Pancreas (tissue), 10 donors: ENCODE measurements at regions not wholly inside any gene's neighbourhood (a gene's known extent, or its start where the extent isn't known, plus 50 kb on each side); places are given as distances from the start of the nearest gene placed in this dataset.

Source experiments
- ATAC-seq, 4 donors: fragments of 200-7000 bp; cut with Tn5 transposase; one replicate each; pipeline versions ENCODE4 v1.8.0 to v1.9.1; 2020; ENCODE audit warnings: mild to moderate bottlenecking in 4 of 4, moderate library complexity in 4 of 4
- DNase-seq, 6 donors: peaks; one replicate each; pipeline ENCODE4 v3.0.0-alpha.2; 2020
- FAIRE-seq: peaks from 2 replicates; lab custom pipeline; 2012; peaks lifted over from hg19 to GRCh38; lab: Jason Lieb, UNC
- H3K27ac ChIP-seq, 4 donors: fragments of 200-600 bp; sonication (generic); 1 replicate in 3 of 4; 2 replicates in 1 of 4; pipeline versions ENCODE4 v1.5.0 to v1.8.0; 2020
- H3K27me3 ChIP-seq, 4 donors: fragments of 200-600 bp; one replicate each; pipeline ENCODE4 v1.8.0; 2021
- H3K36me3 ChIP-seq, 3 donors: fragments of 200-600 bp; sonication (generic) in 1 of 3; one replicate each; pipeline versions ENCODE4 v1.5.0 to v1.8.0; 2020 to 2021
- H3K4me1 ChIP-seq, 3 donors: fragments of 200-600 bp; one replicate each; pipeline ENCODE4 v1.8.0; 2021
- H3K4me3 ChIP-seq, 4 donors: fragments of 200-600 bp; sonication (generic) in 2 of 4; one replicate each; pipeline versions ENCODE4 v1.5.0 to v1.8.0; 2020 to 2021
- H3K9me3 ChIP-seq, 4 donors: fragments of 200-600 bp; one replicate each; pipeline ENCODE4 v1.8.0; 2021
- CTCF ChIP-seq, 4 donors: fragments of 200-600 bp; sonication (generic) in 3 of 4; IDR thresholded peaks; one replicate each; pipeline versions ENCODE4 v1.5.0 to v1.8.0; 2021; ENCODE audit warnings: antibody characterized with exemption in 4 of 4
- WGBS, 2 donors: extraction: QIAGEN DNeasy Blood & Tissue Kit; methylation state at CpG; one replicate each; pipeline ENCODE4 v1.1.7; 2013; 5-methylcytosine and 5-hydroxymethylcytosine counted together
- intact Hi-C, 3 donors: fragments of 100-400 bp; cut with DNase I; formaldehyde crosslinking; loops; one replicate each; pipeline versions ENCODE4 v1.11.1 to v1.14.2; 2022
- donor health status: healthy with polysubstance abuse.
- donor health status: DM: no; HTN: no; CAD: no; lungs with moderate emphysema.
- donor health status: DM: no; HTN: no; CAD: no.
- donor health status: control.
- donor health status: control.
- donor health status: Bipolar disorder and iron deficiency.
- donor health status: DM: yes; HTN: yes; CAD: no.
- donor health status: DM: no; HTN: no; CAD: no.
- donor health status: DM: no; HTN: no; CAD: no.
- donor health status: DM: yes; HTN: yes; CAD: no.

- no peak for FAIRE-seq
- Histone ChIP-seq H3K27ac (no peak overlapping the region), H3K27me3 (peaks cover 0 to 8% (median 3%) of the 10 kb centered on the region in 4 donors), H3K4me1 (no peaks in the 10 kb centered on the region), H3K4me3 (no peak overlapping the region), H3K9me3 (no peaks in the 10 kb centered on the region), H3K36me3 (no peaks in the 10 kb centered on the region)
- no peak for TF ChIP-seq CTCF (IDR thresholded peaks at IDR 0.05)
- WGBS, 2 donors = 36 to 48% methylated on average over 2 of the region's 2 CpGs
- intact Hi-C loops = no loop called here
- ATAC-seq = no peak
- DNase-seq = no peak
Observed at GRCh38 chr16:86637744-86638143, 59.4 kb downstream of the FOXL1 start.

GRCh38 chr16:86638642-86639041 is 60.3 kb downstream of the FOXL1 start:
- FAIRE-seq = no peak
- no peaks in the 10 kb centered on the region for H3K36me3 ChIP-seq
- H3K4me3 ChIP-seq = no peak overlapping the region
- no peak overlapping the region for H3K27ac ChIP-seq
- ATAC-seq = no peak
- H3K4me1 ChIP-seq = no peaks in the 10 kb centered on the region
- H3K27me3 ChIP-seq = peaks cover 0 to 5% (median 1%) of the 10 kb centered on the region in 4 donors
- DNase-seq = no peak
- 59 to 65% methylated on average over 10 of the region's 10 CpGs for WGBS, 2 donors
- TF ChIP-seq CTCF (IDR thresholded peaks at IDR 0.05) = no peak
- intact Hi-C loops = no loop called here
- no peaks in the 10 kb centered on the region for H3K9me3 ChIP-seq

DNA sequence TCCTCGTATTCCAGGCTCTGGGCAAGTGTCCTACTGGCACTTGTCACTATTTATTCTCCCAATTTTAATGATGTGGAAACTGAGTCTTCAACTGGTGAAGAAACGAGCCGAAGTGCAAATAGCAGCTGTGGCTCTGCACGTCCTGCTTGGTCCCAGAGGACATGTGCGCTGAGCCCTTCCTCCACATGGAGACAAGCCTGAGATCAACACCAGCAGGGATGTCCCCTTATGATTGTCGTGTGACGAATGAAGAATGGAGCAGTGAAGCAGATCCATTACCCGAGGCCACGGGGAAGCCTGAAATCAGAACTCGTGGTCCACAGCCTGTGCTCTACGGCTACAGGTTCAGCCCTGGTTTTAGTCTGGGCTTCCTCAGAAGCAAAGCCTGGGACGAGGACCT is 61.0 kb downstream of the FOXL1 start:
- no peak for DNase-seq

GRCh38 chr16:86640265-86640843 is 62.0 kb downstream of the FOXL1 start:
- no peak for TF ChIP-seq CTCF (IDR thresholded peaks at IDR 0.05)
- Histone ChIP-seq H3K4me3 (no peak overlapping the region), H3K9me3 (no peaks in the 10 kb centered on the region), H3K4me1 (no peaks in the 10 kb centered on the region), H3K36me3 (no peaks in the 10 kb centered on the region), H3K27me3 (no peaks in the 10 kb centered on the region), H3K27ac (no peak overlapping the region)
- FAIRE-seq (no peak), DNase-seq (no peak), ATAC-seq (no peak)
- WGBS, 2 donors = 51 to 53% methylated on average over 13 of the region's 13 CpGs
- intact Hi-C loops = no loop called here

More for the DNA sequence above, 61.0 kb downstream of the FOXL1 start:
- Histone ChIP-seq H3K9me3 (no peaks in the 10 kb centered on the region), H3K36me3 (no peaks in the 10 kb centered on the region), H3K4me3 (no peak overlapping the region), H3K4me1 (no peaks in the 10 kb centered on the region), H3K27me3 (no peaks in the 10 kb centered on the region), H3K27ac (no peak overlapping the region)
- no peak for TF ChIP-seq CTCF (IDR thresholded peaks at IDR 0.05)
- FAIRE-seq (no peak), ATAC-seq (no peak)
- intact Hi-C loops = no loop called here
- 66 to 77% methylated on average over 12 of the region's 12 CpGs for WGBS, 2 donors

DNA sequence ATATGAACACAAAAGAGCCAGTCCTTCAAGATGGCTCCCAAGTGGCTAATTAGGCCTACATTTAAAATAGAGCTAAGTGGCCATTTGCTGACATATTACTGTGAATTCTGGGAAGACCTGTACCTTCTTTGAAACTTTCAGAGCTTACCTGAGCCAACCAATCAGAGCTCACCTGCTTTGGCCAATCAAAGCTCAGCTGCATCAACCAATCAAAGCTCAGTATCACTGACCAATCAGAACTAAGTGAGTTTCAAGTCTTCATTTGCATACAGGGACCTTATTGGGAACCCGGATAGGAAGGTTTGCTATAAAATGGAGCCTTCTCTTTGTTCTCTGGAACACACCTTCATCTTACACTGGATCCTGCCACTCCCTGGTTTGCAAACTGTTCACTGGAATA is 63.7 kb downstream of the FOXL1 start:
- H3K27me3 ChIP-seq = no peaks in the 10 kb centered on the region
- no peaks in the 10 kb centered on the region for H3K4me1 ChIP-seq
- H3K9me3 ChIP-seq = no peaks in the 10 kb centered on the region
- no peak for DNase-seq
- no peaks in the 10 kb centered on the region for H3K36me3 ChIP-seq
- H3K4me3 ChIP-seq = no peak overlapping the region
- intact Hi-C loops = no loop called here
- FAIRE-seq = no peak
- WGBS, 2 donors = 68 to 79% methylated on average over 1 of the region's 1 CpG
- no peak for ATAC-seq
- no peak overlapping the region for H3K27ac ChIP-seq
- no peak for TF ChIP-seq CTCF (IDR thresholded peaks at IDR 0.05)
